ENCODE measurements at regions not wholly inside any gene's neighbourhood (a gene's known extent, or its start where the extent isn't known, plus 50 kb on each side); places are given as distances from the start of the nearest gene placed in this dataset.
A peak's percentile ranks its signal among the peaks of the same experiment; 100 is the strongest.

- DNase-seq (ENCODE audit: low spot score) (no peak), ATAC-seq (ENCODE audit: low FRiP score) (no peak)
- TF ChIP-seq CTCF (IDR thresholded peaks at IDR 0.05) = no peak
Measured at GRCh38 chr11:28629235-28629634, 521.0 kb downstream of the METTL15 start.

DNA sequence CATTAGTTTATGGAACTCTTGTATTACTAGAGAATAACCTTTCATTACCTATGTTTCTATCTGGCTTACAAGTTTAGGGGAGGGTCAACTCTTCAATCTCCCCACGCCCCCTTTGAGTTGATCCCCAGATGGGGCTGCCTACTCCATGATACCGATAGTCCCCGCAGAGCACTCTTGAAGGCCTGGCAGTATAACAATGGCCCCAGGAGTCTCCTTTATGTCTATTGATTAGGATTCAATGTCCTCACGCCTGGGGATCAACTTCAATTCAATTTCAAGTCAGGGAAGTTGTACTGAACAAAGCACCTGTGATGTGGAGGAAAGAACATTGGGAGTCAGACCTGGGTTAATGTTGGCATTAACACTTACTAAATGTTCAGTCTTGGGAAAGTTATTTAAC lies 520.2 kb downstream of the METTL15 start:
- ATAC-seq (ENCODE audit: low FRiP score) = no peak
- TF ChIP-seq CTCF (IDR thresholded peaks at IDR 0.05) = no peak
- no peak for DNase-seq (ENCODE audit: low spot score)

GRCh38 chr11:28627690-28628255 lies 519.6 kb downstream of the METTL15 start:
- DNase-seq (ENCODE audit: low spot score) (no peak), ATAC-seq (ENCODE audit: low FRiP score) (no peak)
- TF ChIP-seq CTCF (IDR thresholded peaks at IDR 0.05) = no peak

DNA sequence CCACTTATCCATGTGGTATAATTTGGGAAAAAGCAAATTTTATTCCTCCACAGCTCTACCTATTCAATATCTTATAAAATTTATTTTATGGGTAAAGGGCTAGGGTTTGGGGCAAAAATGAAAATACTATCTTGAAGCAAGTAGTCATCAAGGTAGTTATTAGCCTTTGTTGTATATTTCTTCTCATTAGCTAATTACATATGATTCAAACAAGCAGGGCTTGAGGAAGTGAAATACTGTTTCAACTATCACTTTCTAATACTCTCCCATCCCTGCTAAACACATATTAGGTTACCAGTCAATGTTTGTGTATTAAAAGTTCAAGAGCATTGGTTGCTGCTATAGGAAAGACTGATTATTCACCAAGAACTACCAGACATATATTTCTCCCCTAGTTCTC lies 517.3 kb downstream of the METTL15 start:
- ATAC-seq (ENCODE audit: low FRiP score) (no peak), DNase-seq (ENCODE audit: low spot score) (no peak)
- no peak for TF ChIP-seq CTCF (IDR thresholded peaks at IDR 0.05)

DNA sequence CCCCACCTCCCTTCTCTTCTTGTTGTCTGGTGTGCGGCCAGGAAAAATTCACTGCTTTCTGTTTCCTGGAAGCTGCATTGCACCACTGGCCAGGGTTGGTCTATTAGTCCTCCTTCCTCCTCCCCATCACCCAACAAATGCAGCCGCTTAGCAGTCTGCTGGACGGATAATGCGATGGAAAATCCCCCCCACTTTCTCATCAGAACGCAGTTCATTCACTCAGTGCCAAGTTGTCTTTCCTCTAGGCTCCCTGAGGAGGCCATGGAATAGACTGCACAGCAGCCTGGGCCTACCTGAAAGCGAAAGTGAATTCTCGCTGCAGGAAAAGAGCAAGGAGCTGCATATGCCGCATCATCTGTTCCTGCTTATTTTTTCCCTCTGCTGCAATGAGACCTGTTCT lies 513.6 kb downstream of the METTL15 start:
- ATAC-seq (ENCODE audit: low FRiP score) = peak; percentile 83
- no peak for TF ChIP-seq CTCF (IDR thresholded peaks at IDR 0.05)
- no peak for DNase-seq (ENCODE audit: low spot score)

GRCh38 chr11:28619846-28620540 lies 511.8 kb downstream of the METTL15 start:
- no peak for TF ChIP-seq CTCF (IDR thresholded peaks at IDR 0.05)
- ATAC-seq (ENCODE audit: low FRiP score) (no peak), DNase-seq (ENCODE audit: low spot score) (no peak)

GRCh38 chr11:28618416-28618815 lies 510.2 kb downstream of the METTL15 start:
- TF ChIP-seq CTCF (IDR thresholded peaks at IDR 0.05) = no peak
- ATAC-seq (ENCODE audit: low FRiP score) (no peak), DNase-seq (ENCODE audit: low spot score) (no peak)

Data from omental fat pad (tissue), 3 donors.